Muscle of leg (tissue), 3 donors: ENCODE measurements at regions not wholly inside any gene's neighbourhood (a gene's known extent, or its start where the extent isn't known, plus 50 kb on each side); places are given as distances from the start of the nearest gene placed in this dataset.

Experiments used
- DNase-seq: peaks from one replicate; pipeline ENCODE4 v3.0.0; 2013
- H3K27ac ChIP-seq: one replicate; pipeline ENCODE4 v1.5.1; 2013; ENCODE audit warnings: mild to moderate bottlenecking, low read length, control low read depth
- H3K27me3 ChIP-seq: one replicate; pipeline ENCODE4 v1.6.1; 2013; ENCODE audit warnings: low read length; ENCODE audit not compliant: control insufficient read depth, insufficient read depth
- H3K36me3 ChIP-seq: one replicate; pipeline ENCODE4 v1.6.1; 2013; ENCODE audit warnings: low read length; ENCODE audit not compliant: control insufficient read depth, insufficient read depth
- H3K4me1 ChIP-seq: one replicate; pipeline ENCODE4 v1.6.1; 2013; ENCODE audit warnings: low read length; ENCODE audit not compliant: control insufficient read depth, insufficient read depth
- H3K4me3 ChIP-seq: one replicate; pipeline ENCODE4 v1.5.1; 2013; ENCODE audit warnings: low read length, control low read depth
- H3K9me3 ChIP-seq: replicated peaks from 2 replicates; pipeline ENCODE4 v1.6.1; 2013; ENCODE audit warnings: low read depth, low read length; ENCODE audit not compliant: control insufficient read depth
- WGBS: methylation state at CpG from one replicate; pipeline ENCODE4 v1.1.5; 2013; ENCODE audit warnings: missing lambda C conversion rate; ENCODE audit not compliant: insufficient coverage; 5-methylcytosine and 5-hydroxymethylcytosine counted together

- Histone ChIP-seq H3K9me3 (peaks cover 5% of the 10 kb centered on the region), H3K4me3 (no peak overlapping the region), H3K36me3 (no peaks in the 10 kb centered on the region), H3K27ac (peak overlapping the region; percentile 25), H3K27me3 (no peaks in the 10 kb centered on the region), H3K4me1 (peaks cover 19% of the 10 kb centered on the region)
- WGBS: 43% methylated on average over 11 of the region's 16 CpGs
- peak; percentile 67 for DNase-seq
These were observed 65.3 kb downstream of the METRNL start for GRCh38 chr17:83144421-83145357.

- DNase-seq: no peak
- 57% methylated on average over 2 of the region's 5 CpGs for WGBS
- Histone ChIP-seq H3K4me3 (no peak overlapping the region), H3K27ac (no peak overlapping the region), H3K27me3 (no peaks in the 10 kb centered on the region), H3K36me3 (no peaks in the 10 kb centered on the region), H3K9me3 (peaks cover 5% of the 10 kb centered on the region), H3K4me1 (peaks cover 19% of the 10 kb centered on the region)
These were observed 65.9 kb downstream of the METRNL start for GRCh38 chr17:83145358-83145738.

- Histone ChIP-seq H3K27ac (no peak overlapping the region), H3K4me1 (peaks cover 19% of the 10 kb centered on the region), H3K36me3 (no peaks in the 10 kb centered on the region), H3K4me3 (no peak overlapping the region), H3K27me3 (no peaks in the 10 kb centered on the region), H3K9me3 (peaks cover 5% of the 10 kb centered on the region)
- WGBS: 90% methylated on average over 6 of the region's 7 CpGs
- DNase-seq: no peak
These were observed 66.4 kb downstream of the METRNL start for GRCh38 chr17:83145831-83146230.

GRCh38 chr17:83146347-83146746 is 66.9 kb downstream of the METRNL start:
- Histone ChIP-seq H3K27me3 (peaks cover under 1% of the 10 kb centered on the region), H3K4me3 (no peak overlapping the region), H3K36me3 (no peaks in the 10 kb centered on the region), H3K27ac (no peak overlapping the region), H3K4me1 (peaks cover 24% of the 10 kb centered on the region), H3K9me3 (peaks cover 5% of the 10 kb centered on the region)
- WGBS: 100% methylated on average over 4 of the region's 4 CpGs
- DNase-seq: no peak

GRCh38 chr17:83147280-83147679 is 67.9 kb downstream of the METRNL start:
- no peak for DNase-seq
- H3K27ac ChIP-seq: no peak overlapping the region
- no peak overlapping the region for H3K4me3 ChIP-seq
- peaks cover under 1% of the 10 kb centered on the region for H3K9me3 ChIP-seq
- peaks cover 5% of the 10 kb centered on the region for H3K27me3 ChIP-seq
- no peaks in the 10 kb centered on the region for H3K36me3 ChIP-seq
- H3K4me1 ChIP-seq: peaks cover 33% of the 10 kb centered on the region

GRCh38 chr17:83148317-83149028 is 69.1 kb downstream of the METRNL start:
- no peak overlapping the region for H3K4me3 ChIP-seq
- WGBS: 85% methylated on average over 14 of the region's 17 CpGs
- H3K9me3 ChIP-seq: no peaks in the 10 kb centered on the region
- H3K36me3 ChIP-seq: no peaks in the 10 kb centered on the region
- H3K27ac ChIP-seq: no peak overlapping the region
- no peak for DNase-seq
- H3K4me1 ChIP-seq: peaks cover 45% of the 10 kb centered on the region
- H3K27me3 ChIP-seq: peaks cover 5% of the 10 kb centered on the region

- Histone ChIP-seq H3K27ac (no peak overlapping the region), H3K27me3 (peaks cover 5% of the 10 kb centered on the region)
These were observed 69.8 kb downstream of the METRNL start for GRCh38 chr17:83149029-83149725.

GRCh38 chr17:83149761-83150251 is 70.4 kb downstream of the METRNL start:
- no peaks in the 10 kb centered on the region for H3K9me3 ChIP-seq
- H3K4me3 ChIP-seq: no peak overlapping the region
- peaks cover 5% of the 10 kb centered on the region for H3K27me3 ChIP-seq
- no peaks in the 10 kb centered on the region for H3K36me3 ChIP-seq
- peaks cover 48% of the 10 kb centered on the region for H3K4me1 ChIP-seq
- whole genome bisulfite sequencing: 87% methylated on average over 15 of the region's 15 CpGs
- no peak overlapping the region for H3K27ac ChIP-seq
- DNase-seq: no peak

More at GRCh38 chr17:83149029-83149725, 69.8 kb downstream of the METRNL start:
- no peak overlapping the region for H3K4me3 ChIP-seq
- H3K36me3 ChIP-seq: no peaks in the 10 kb centered on the region
- H3K9me3 ChIP-seq: no peaks in the 10 kb centered on the region
- 91% methylated on average over 4 of the region's 9 CpGs for WGBS
- peaks cover 48% of the 10 kb centered on the region for H3K4me1 ChIP-seq
- no peak for DNase-seq

GRCh38 chr17:83150369-83151055 is 71.1 kb downstream of the METRNL start:
- H3K9me3 ChIP-seq: no peaks in the 10 kb centered on the region
- WGBS: 70% methylated on average over 5 of the region's 10 CpGs
- H3K27ac ChIP-seq: no peak overlapping the region
- no peak for DNase-seq
- peaks cover 48% of the 10 kb centered on the region for H3K4me1 ChIP-seq
- no peaks in the 10 kb centered on the region for H3K36me3 ChIP-seq
- H3K4me3 ChIP-seq: no peak overlapping the region
- H3K27me3 ChIP-seq: peaks cover 5% of the 10 kb centered on the region
